GM12891 (cell line): ENCODE measurements at regions not wholly inside any gene's neighbourhood (a gene's known extent, or its start where the extent isn't known, plus 50 kb on each side); places are given as distances from the start of the nearest gene placed in this dataset.
"Not testable (repeated sequence)": the region's sequence is repeated elsewhere in the genome, so short reads cannot be mapped to it uniquely, and the experiment has no call there.

Experiments used
- POLR2A ChIP-seq: IDR thresholded peaks from 2 replicates; pipeline ENCODE4 v1.6.1; 2011; ENCODE audit warnings: low read depth, low read length, control low read depth
- POLR2AphosphoS5 ChIP-seq: IDR thresholded peaks from 2 replicates; pipeline ENCODE4 v1.6.1; 2011; ENCODE audit warnings: low read depth, low read length, control low read depth
- TAF1 ChIP-seq: IDR thresholded peaks from 2 replicates; pipeline ENCODE4 v1.6.1; 2011; ENCODE audit warnings: low read depth, low read length, control low read depth

GRCh38 chr2:87275192-87275591 lies 253.5 kb upstream of the PLGLB1 start:
- not testable (repeated sequence) for TF ChIP-seq TAF1, POLR2AphosphoS5, POLR2A
